ENCODE measurements at regions not wholly inside any gene's neighbourhood (a gene's known extent, or its start where the extent isn't known, plus 50 kb on each side); places are given as distances from the start of the nearest gene placed in this dataset.
"Not testable (repeated sequence)": the region's sequence is repeated elsewhere in the genome, so short reads cannot be mapped to it uniquely, and the experiment has no call there.

GRCh38 chr22:48778308-48779195 lies 1049.1 kb downstream of the BRD1 start:
- Histone ChIP-seq H3K4me1 (ENCODE audit: control insufficient read depth, insufficient read depth, low read length, poor library complexity, severe bottlenecking) (no peaks in the 10 kb centered on the region), H3K9me3 (ENCODE audit: control insufficient read depth, low read length) (no peaks in the 10 kb centered on the region), H3K27me3 (replicated peaks; ENCODE audit: control insufficient read depth, insufficient read depth, low read length, poor library complexity, severe bottlenecking) (no peaks in the 10 kb centered on the region), H3K36me3 (ENCODE audit: control insufficient read depth, insufficient read depth, low read length) (no peaks in the 10 kb centered on the region), H3K4me3 (ENCODE audit: insufficient read depth, low read depth, low read length, poor library complexity, severe bottlenecking) (no peak overlapping the region), H3K27ac (ENCODE audit: insufficient read depth, low read length, poor library complexity, severe bottlenecking) (no peak overlapping the region)
- no peak for DNase-seq

DNA sequence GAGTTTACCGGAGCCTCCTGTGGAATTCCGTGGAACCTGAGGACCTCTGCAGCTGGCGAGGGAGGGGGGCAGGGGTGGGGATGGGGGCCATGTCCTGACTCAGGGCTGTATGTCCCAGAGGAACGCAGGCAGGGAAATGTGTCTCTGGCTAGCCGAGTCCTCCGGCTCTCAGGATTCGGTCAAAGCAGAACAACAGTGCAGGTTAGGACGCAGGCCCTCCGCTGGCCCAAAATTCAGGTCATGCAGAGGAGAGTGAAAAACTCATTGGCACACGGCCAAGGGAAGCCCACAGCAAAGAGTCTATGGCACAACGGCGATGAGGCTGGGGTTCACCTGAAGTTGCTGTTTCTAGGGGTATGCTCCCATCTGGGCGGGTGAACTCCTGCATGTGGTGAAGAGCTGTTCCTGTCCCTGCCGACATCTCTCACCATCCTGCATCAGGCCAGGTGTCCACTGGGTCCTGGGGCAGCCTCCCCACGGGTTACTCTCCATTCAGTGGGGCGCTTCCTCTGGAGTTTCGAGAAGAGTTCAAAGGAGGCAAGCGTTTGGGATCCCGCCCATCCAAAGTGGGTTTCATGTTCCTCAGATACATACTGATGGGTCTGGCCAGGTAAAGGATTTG lies 1055.3 kb downstream of the BRD1 start:
- Histone ChIP-seq H3K4me1 (ENCODE audit: control insufficient read depth, insufficient read depth, low read length, poor library complexity, severe bottlenecking) (no peaks in the 10 kb centered on the region), H3K9me3 (ENCODE audit: control insufficient read depth, low read length) (no peaks in the 10 kb centered on the region), H3K27ac (ENCODE audit: insufficient read depth, low read length, poor library complexity, severe bottlenecking) (no peak overlapping the region), H3K4me3 (ENCODE audit: insufficient read depth, low read depth, low read length, poor library complexity, severe bottlenecking) (no peak overlapping the region), H3K27me3 (replicated peaks; ENCODE audit: control insufficient read depth, insufficient read depth, low read length, poor library complexity, severe bottlenecking) (no peaks in the 10 kb centered on the region), H3K36me3 (ENCODE audit: control insufficient read depth, insufficient read depth, low read length) (no peaks in the 10 kb centered on the region)
- DNase-seq = no peak

DNA sequence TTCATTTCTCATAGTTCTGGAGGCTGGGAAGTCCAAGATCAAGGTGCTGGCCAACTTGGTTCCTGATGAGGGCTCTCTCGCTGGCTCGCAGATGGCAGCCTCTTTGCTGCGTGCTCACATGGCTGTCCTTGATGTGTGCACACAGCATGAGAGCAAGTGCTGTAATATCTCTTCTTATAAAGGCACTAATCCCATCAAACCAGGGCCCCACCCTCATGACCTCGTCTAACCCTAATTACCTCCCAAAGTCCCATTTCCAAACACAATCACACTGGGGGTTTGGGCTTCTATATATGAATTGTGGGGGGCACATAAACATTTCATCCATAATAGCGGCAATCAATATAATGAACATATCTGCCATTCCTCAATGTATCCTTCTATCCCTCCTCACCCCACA lies 1062.1 kb downstream of the BRD1 start:
- Histone ChIP-seq H3K4me3 (ENCODE audit: insufficient read depth, low read depth, low read length, poor library complexity, severe bottlenecking) (no peak overlapping the region), H3K9me3 (ENCODE audit: control insufficient read depth, low read length) (no peaks in the 10 kb centered on the region), H3K36me3 (ENCODE audit: control insufficient read depth, insufficient read depth, low read length) (no peaks in the 10 kb centered on the region), H3K4me1 (ENCODE audit: control insufficient read depth, insufficient read depth, low read length, poor library complexity, severe bottlenecking) (no peaks in the 10 kb centered on the region), H3K27ac (ENCODE audit: insufficient read depth, low read length, poor library complexity, severe bottlenecking) (no peak overlapping the region), H3K27me3 (replicated peaks; ENCODE audit: control insufficient read depth, insufficient read depth, low read length, poor library complexity, severe bottlenecking) (no peaks in the 10 kb centered on the region)
- DNase-seq = no peak

- Histone ChIP-seq H3K4me3 (ENCODE audit: insufficient read depth, low read depth, low read length, poor library complexity, severe bottlenecking) (no peak overlapping the region), H3K27me3 (replicated peaks; ENCODE audit: control insufficient read depth, insufficient read depth, low read length, poor library complexity, severe bottlenecking) (no peaks in the 10 kb centered on the region), H3K4me1 (ENCODE audit: control insufficient read depth, insufficient read depth, low read length, poor library complexity, severe bottlenecking) (no peaks in the 10 kb centered on the region), H3K27ac (ENCODE audit: insufficient read depth, low read length, poor library complexity, severe bottlenecking) (no peak overlapping the region), H3K9me3 (ENCODE audit: control insufficient read depth, low read length) (no peaks in the 10 kb centered on the region), H3K36me3 (ENCODE audit: control insufficient read depth, insufficient read depth, low read length) (no peaks in the 10 kb centered on the region)
- no peak for DNase-seq
Measured at GRCh38 chr22:48761546-48761945, 1066.1 kb downstream of the BRD1 start.

- Histone ChIP-seq H3K27ac (ENCODE audit: insufficient read depth, low read length, poor library complexity, severe bottlenecking) (no peak overlapping the region), H3K27me3 (replicated peaks; ENCODE audit: control insufficient read depth, insufficient read depth, low read length, poor library complexity, severe bottlenecking) (no peaks in the 10 kb centered on the region), H3K4me1 (ENCODE audit: control insufficient read depth, insufficient read depth, low read length, poor library complexity, severe bottlenecking) (no peaks in the 10 kb centered on the region), H3K36me3 (ENCODE audit: control insufficient read depth, insufficient read depth, low read length) (no peaks in the 10 kb centered on the region), H3K4me3 (ENCODE audit: insufficient read depth, low read depth, low read length, poor library complexity, severe bottlenecking) (no peak overlapping the region), H3K9me3 (ENCODE audit: control insufficient read depth, low read length) (no peaks in the 10 kb centered on the region)
- DNase-seq = no peak
Measured at GRCh38 chr22:48760481-48761390, 1066.9 kb downstream of the BRD1 start.

DNA sequence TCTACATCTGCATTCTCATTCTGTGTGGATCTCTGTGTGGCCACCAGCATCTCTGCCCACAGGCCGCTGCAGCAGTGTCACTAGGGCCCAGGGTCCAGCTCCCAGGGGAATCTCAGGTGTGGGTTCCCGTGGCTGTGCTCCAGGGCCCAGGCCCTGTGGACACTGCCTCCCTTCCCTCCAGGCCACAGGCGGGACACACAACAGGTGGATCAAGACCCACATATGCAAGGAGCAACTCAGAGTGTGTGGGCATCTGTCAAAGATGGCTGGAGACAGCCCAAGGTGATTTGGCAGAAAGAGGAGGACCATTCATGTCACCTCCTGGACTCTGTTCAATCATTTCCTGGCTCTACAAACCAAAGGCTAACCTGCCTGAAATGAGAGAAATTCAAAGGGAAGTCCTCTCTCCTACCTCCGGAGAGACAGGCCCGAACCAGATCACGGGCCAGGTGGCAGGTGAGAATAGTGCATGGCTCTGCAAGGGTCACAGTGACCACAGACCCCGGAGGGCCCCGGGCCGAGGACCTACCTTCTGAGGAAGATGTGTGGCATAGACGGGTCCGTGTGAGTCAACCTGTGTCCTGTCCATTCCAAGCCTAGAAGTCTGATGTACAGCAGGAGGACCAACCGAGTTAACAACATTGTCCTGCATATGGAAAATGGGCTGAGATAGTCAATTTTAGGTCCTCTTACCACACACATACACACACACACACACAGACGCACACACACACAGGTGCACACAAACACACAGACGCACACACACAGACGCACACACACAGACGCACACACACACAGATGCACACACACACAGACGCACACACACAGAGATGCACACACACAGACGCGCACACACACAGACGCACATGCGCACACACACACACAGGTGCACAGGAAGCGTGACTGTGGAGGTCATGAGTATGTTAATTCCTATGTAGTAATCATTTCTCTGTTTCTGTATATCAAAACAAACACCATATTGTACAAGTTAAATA lies 1068.5 kb downstream of the BRD1 start:
- Histone ChIP-seq H3K36me3 (ENCODE audit: control insufficient read depth, insufficient read depth, low read length) (no peaks in the 10 kb centered on the region), H3K9me3 (ENCODE audit: control insufficient read depth, low read length) (no peaks in the 10 kb centered on the region), H3K27ac (ENCODE audit: insufficient read depth, low read length, poor library complexity, severe bottlenecking) (no peak overlapping the region), H3K4me1 (ENCODE audit: control insufficient read depth, insufficient read depth, low read length, poor library complexity, severe bottlenecking) (no peaks in the 10 kb centered on the region), H3K27me3 (replicated peaks; ENCODE audit: control insufficient read depth, insufficient read depth, low read length, poor library complexity, severe bottlenecking) (no peaks in the 10 kb centered on the region), H3K4me3 (ENCODE audit: insufficient read depth, low read depth, low read length, poor library complexity, severe bottlenecking) (no peak overlapping the region)
- DNase-seq = no peak

GRCh38 chr22:48757985-48758561 lies 1069.6 kb downstream of the BRD1 start:
- DNase-seq = no peak
- Histone ChIP-seq H3K36me3 (ENCODE audit: control insufficient read depth, insufficient read depth, low read length) (no peaks in the 10 kb centered on the region), H3K27ac (ENCODE audit: insufficient read depth, low read length, poor library complexity, severe bottlenecking) (no peak overlapping the region), H3K27me3 (replicated peaks; ENCODE audit: control insufficient read depth, insufficient read depth, low read length, poor library complexity, severe bottlenecking) (no peaks in the 10 kb centered on the region), H3K4me1 (ENCODE audit: control insufficient read depth, insufficient read depth, low read length, poor library complexity, severe bottlenecking) (no peaks in the 10 kb centered on the region), H3K9me3 (ENCODE audit: control insufficient read depth, low read length) (no peaks in the 10 kb centered on the region), H3K4me3 (ENCODE audit: insufficient read depth, low read depth, low read length, poor library complexity, severe bottlenecking) (no peak overlapping the region)

GRCh38 chr22:48757581-48757980 lies 1070.1 kb downstream of the BRD1 start:
- no peaks in the 10 kb centered on the region for H3K9me3 ChIP-seq (ENCODE audit: control insufficient read depth, low read length)
- no peaks in the 10 kb centered on the region for H3K36me3 ChIP-seq (ENCODE audit: control insufficient read depth, insufficient read depth, low read length)
- no peak overlapping the region for H3K27ac ChIP-seq (ENCODE audit: insufficient read depth, low read length, poor library complexity, severe bottlenecking)
- H3K4me1 ChIP-seq (ENCODE audit: control insufficient read depth, insufficient read depth, low read length, poor library complexity, severe bottlenecking) = no peaks in the 10 kb centered on the region
- no peaks in the 10 kb centered on the region for H3K27me3 ChIP-seq (replicated peaks; ENCODE audit: control insufficient read depth, insufficient read depth, low read length, poor library complexity, severe bottlenecking)
- H3K4me3 ChIP-seq (ENCODE audit: insufficient read depth, low read depth, low read length, poor library complexity, severe bottlenecking) = no peak overlapping the region
- DNase-seq = no peak

DNA sequence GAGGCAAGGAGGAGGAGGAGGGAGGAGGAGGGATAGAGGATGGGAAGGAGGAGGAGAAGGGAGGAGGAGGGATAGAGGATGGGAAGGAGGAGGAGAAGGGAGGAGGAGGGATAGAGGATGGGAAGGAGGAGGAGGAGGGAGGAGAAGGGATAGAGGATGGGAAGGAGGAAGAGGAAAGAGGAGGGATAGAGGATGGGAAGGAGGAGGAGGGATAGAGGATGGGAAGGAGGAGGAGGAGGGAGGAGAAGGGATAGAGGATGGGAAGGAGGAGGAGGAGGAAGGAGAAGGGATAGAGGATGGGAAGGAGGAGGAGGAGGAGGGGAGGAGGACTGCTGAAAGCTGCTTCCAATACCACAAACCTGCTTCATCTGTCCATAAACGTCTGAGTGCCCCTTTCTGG lies 1070.5 kb downstream of the BRD1 start:
- DNase-seq; H3K4me3 ChIP-seq (ENCODE audit: insufficient read depth, low read depth, low read length, poor library complexity, severe bottlenecking); H3K27ac ChIP-seq (ENCODE audit: insufficient read depth, low read length, poor library complexity, severe bottlenecking); H3K27me3 ChIP-seq (replicated peaks; ENCODE audit: control insufficient read depth, insufficient read depth, low read length, poor library complexity, severe bottlenecking); H3K4me1 ChIP-seq (ENCODE audit: control insufficient read depth, insufficient read depth, low read length, poor library complexity, severe bottlenecking); H3K9me3 ChIP-seq (ENCODE audit: control insufficient read depth, low read length); H3K36me3 ChIP-seq (ENCODE audit: control insufficient read depth, insufficient read depth, low read length): not testable (repeated sequence)
